HEK293 (cell line): ENCODE measurements at regions not wholly inside any gene's neighbourhood (a gene's known extent, or its start where the extent isn't known, plus 50 kb on each side); places are given as distances from the start of the nearest gene placed in this dataset.
"Not testable (repeated sequence)": the region's sequence is repeated elsewhere in the genome, so short reads cannot be mapped to it uniquely, and the experiment has no call there.

ENCODE experiments used
- CTCF ChIA-PET: fragments of 350-600 bp; formaldehyde crosslinking; extraction: SDS; loops from one replicate; lab custom pipeline; 2021; ENCODE audit warnings: antibody characterized with exemption; lab: Yijun Ruan, JAX
- POLR2A ChIA-PET: fragments of 300-600 bp; formaldehyde crosslinking; extraction: SDS; loops from one replicate; lab custom pipeline; 2020; ENCODE audit warnings: antibody characterized with exemption, inconsistent platforms; lab: Yijun Ruan, JAX
- H3K27ac ChIP-seq: fragments of 200-500 bp; sonication (Bioruptor generic); 2 replicates; pipeline ENCODE4 v1.5.1; 2014; ENCODE audit warnings: low read depth, low read length, control low read depth, inconsistent platforms; ENCODE audit errors: extremely low read depth
- H3K36me3 ChIP-seq, 2 experiments: fragments of 200-500 bp in 1 of 2; sonication (Bioruptor generic) in 1 of 2; 1 replicate in 1 of 2; 2 replicates in 1 of 2; pipeline ENCODE4 v1.5.1; 2014 to 2017; ENCODE audit warnings: inconsistent platforms in 2 of 2, low read length in 2 of 2; ENCODE audit not compliant: control insufficient read depth in 2 of 2, insufficient read depth in 1 of 2
- H3K4me1 ChIP-seq: fragments of 200-500 bp; sonication (Bioruptor generic); 2 replicates; pipeline ENCODE4 v1.5.1; 2014; ENCODE audit warnings: mild to moderate bottlenecking, low read length, inconsistent platforms; ENCODE audit not compliant: control insufficient read depth, insufficient read depth
- H3K4me3 ChIP-seq: 2 replicates; pipeline ENCODE4 v1.5.1; 2011; ENCODE audit warnings: low read depth, mild to moderate bottlenecking, control low read depth, low read length, moderate library complexity
- H3K9me3 ChIP-seq: fragments of 200-500 bp; sonication (Bioruptor generic); 2 replicates; pipeline ENCODE4 v1.5.1; 2014; ENCODE audit warnings: low read depth, low read length, inconsistent platforms; ENCODE audit not compliant: control insufficient read depth, insufficient read depth
- KLF1 ChIP-seq: fragments of 450-650 bp; formaldehyde crosslinking; IDR thresholded peaks from 2 replicates; pipeline ENCODE4 v1.5.1; 2016; ENCODE audit warnings: missing biosample characterization, missing genetic modification characterization
- SP3 ChIP-seq: fragments of 450-650 bp; formaldehyde crosslinking; IDR thresholded peaks from 2 replicates; pipeline ENCODE4 v1.5.1; 2016; ENCODE audit warnings: missing biosample characterization, missing genetic modification characterization
- WT1 ChIP-seq: fragments of 450-650 bp; formaldehyde crosslinking; IDR thresholded peaks from 2 replicates; pipeline ENCODE4 v1.5.1; 2016; ENCODE audit warnings: missing biosample characterization, missing genetic modification characterization
- ZBTB20 ChIP-seq: fragments of 450-650 bp; formaldehyde crosslinking; IDR thresholded peaks from 2 replicates; pipeline ENCODE4 v1.5.1; 2016; ENCODE audit warnings: missing biosample characterization, missing genetic modification characterization
- ZNF23 ChIP-seq: fragments of 450-650 bp; formaldehyde crosslinking; IDR thresholded peaks from 2 replicates; pipeline ENCODE4 v1.5.1; 2016; ENCODE audit warnings: missing biosample characterization, missing genetic modification characterization, borderline replicate concordance
- ZNF266 ChIP-seq: fragments of 450-650 bp; formaldehyde crosslinking; IDR thresholded peaks from 2 replicates; pipeline ENCODE4 v1.5.1; 2016; ENCODE audit warnings: missing biosample characterization, missing genetic modification characterization, low read depth
- ZNF37A ChIP-seq: fragments of 450-650 bp; IDR thresholded peaks from 2 replicates; pipeline ENCODE4 v1.5.1; 2018; ENCODE audit warnings: missing biosample characterization, missing genetic modification characterization
- ZNF416 ChIP-seq: fragments of 450-650 bp; formaldehyde crosslinking; IDR thresholded peaks from 2 replicates; pipeline ENCODE4 v1.5.1; 2016; ENCODE audit warnings: missing biosample characterization, missing genetic modification characterization
- ZNF423 ChIP-seq: fragments of 450-650 bp; formaldehyde crosslinking; IDR thresholded peaks from 2 replicates; pipeline ENCODE4 v1.5.1; 2016; ENCODE audit warnings: missing biosample characterization, missing genetic modification characterization
- ZNF48 ChIP-seq: fragments of 450-650 bp; formaldehyde crosslinking; IDR thresholded peaks from 2 replicates; pipeline ENCODE4 v1.5.1; 2016; ENCODE audit warnings: missing biosample characterization, missing genetic modification characterization
- ZNF521 ChIP-seq: fragments of 450-650 bp; formaldehyde crosslinking; IDR thresholded peaks from 2 replicates; pipeline ENCODE4 v1.5.1; 2017; ENCODE audit warnings: missing biosample characterization, mild to moderate bottlenecking, missing genetic modification characterization
- ZNF530 ChIP-seq: fragments of 450-650 bp; formaldehyde crosslinking; IDR thresholded peaks from 2 replicates; pipeline ENCODE4 v1.5.1; 2016; ENCODE audit warnings: low read depth, missing biosample characterization, missing genetic modification characterization
- ZNF585B ChIP-seq: fragments of 450-650 bp; formaldehyde crosslinking; IDR thresholded peaks from 2 replicates; pipeline ENCODE4 v1.5.1; 2016; ENCODE audit warnings: missing biosample characterization, missing genetic modification characterization
- ZNF654 ChIP-seq: fragments of 450-650 bp; formaldehyde crosslinking; IDR thresholded peaks from 2 replicates; pipeline ENCODE4 v1.5.1; 2016; ENCODE audit warnings: low read depth, missing biosample characterization, missing genetic modification characterization
- ZNF791 ChIP-seq: fragments of 450-650 bp; formaldehyde crosslinking; IDR thresholded peaks from 2 replicates; pipeline ENCODE4 v1.5.1; 2016; ENCODE audit warnings: missing biosample characterization, missing genetic modification characterization
- ZNF843 ChIP-seq: fragments of 450-650 bp; formaldehyde crosslinking; IDR thresholded peaks from 2 replicates; pipeline ENCODE4 v1.5.1; 2016; ENCODE audit warnings: missing biosample characterization, missing genetic modification characterization
- TF ChIP-seq, protein P1 (sequence below): fragments of 450-650 bp; formaldehyde crosslinking; IDR thresholded peaks from 2 replicates; pipeline ENCODE4 v1.5.1; 2016; ENCODE audit warnings: missing biosample characterization, missing genetic modification characterization
- TF ChIP-seq, protein P2 (sequence below): fragments of 450-650 bp; formaldehyde crosslinking; IDR thresholded peaks from 2 replicates; pipeline ENCODE4 v1.5.1; 2017; ENCODE audit warnings: missing biosample characterization, missing genetic modification characterization
- TF ChIP-seq, protein P3 (sequence below): fragments of 450-650 bp; formaldehyde crosslinking; IDR thresholded peaks from 2 replicates; pipeline ENCODE4 v1.5.1; 2016; ENCODE audit warnings: missing biosample characterization, missing genetic modification characterization
- TF ChIP-seq, protein P4 (sequence below): fragments of 450-650 bp; formaldehyde crosslinking; IDR thresholded peaks from 2 replicates; pipeline ENCODE4 v1.5.1; 2016; ENCODE audit warnings: missing biosample characterization, missing genetic modification characterization

DNA sequence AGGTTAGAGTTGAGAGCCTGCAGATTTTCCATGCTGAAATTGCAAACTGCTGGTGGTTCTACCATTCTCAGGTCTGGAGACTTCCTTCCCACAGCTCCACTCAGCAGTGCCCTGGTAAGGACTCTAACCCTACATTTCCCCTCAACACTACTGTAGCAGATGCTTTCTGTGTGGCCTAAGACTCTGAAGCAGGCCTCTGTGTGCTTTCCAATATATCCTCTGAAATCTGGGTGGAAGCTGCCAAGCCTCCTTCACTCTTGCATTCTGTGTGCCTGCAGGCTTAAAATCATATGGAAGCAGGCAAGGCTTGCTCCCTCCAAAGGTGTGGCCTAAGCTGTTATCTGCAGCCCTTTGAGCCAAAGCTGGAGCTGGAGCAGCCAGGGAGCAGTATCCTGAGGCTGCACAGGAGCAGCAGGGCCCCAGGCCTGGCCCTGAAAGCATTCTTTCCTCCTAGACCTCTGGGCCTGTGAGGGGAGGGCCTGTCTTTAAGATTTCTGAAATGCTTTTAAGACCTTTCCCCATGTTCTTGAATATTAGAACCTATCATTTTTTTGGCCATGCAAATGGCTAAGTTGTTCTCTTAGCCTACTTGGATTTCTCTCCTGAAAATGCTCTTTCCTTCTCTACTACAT is 134.1 kb upstream of the TSHZ3 start:
- TF ChIP-seq ZNF791 (tag by site-specific recombination): no peak
- TF ChIP-seq, protein P1, sequence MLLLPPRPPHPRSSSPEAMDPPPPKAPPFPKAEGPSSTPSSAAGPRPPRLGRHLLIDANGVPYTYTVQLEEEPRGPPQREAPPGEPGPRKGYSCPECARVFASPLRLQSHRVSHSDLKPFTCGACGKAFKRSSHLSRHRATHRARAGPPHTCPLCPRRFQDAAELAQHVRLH (tag by site-specific recombination): no peak
- peak; percentile 93 for TF ChIP-seq ZNF585B (tag by site-specific recombination)
- no peak for TF ChIP-seq WT1
- no peak for TF ChIP-seq ZNF843
- H3K4me1 ChIP-seq: peaks cover 5% of the 10 kb centered on the region; the same call in 1 of the 2 replicates
- no peak overlapping the region for H3K4me3 ChIP-seq
- POLR2A ChIA-PET: no interaction called here
- no peak overlapping the region for H3K27ac ChIP-seq
- H3K36me3 ChIP-seq: no peaks in the 10 kb centered on the region; a peak in 1 of 3 replicates
- H3K9me3 ChIP-seq: no peaks in the 10 kb centered on the region; the same call in none of the 2 replicates
- CTCF ChIA-PET: interaction anchor here (0.6 kb wide), 2 partner anchors 535 to 740 kb away, joined by 3 read pairs; no protein-coding TSS in a partner anchor

DNA sequence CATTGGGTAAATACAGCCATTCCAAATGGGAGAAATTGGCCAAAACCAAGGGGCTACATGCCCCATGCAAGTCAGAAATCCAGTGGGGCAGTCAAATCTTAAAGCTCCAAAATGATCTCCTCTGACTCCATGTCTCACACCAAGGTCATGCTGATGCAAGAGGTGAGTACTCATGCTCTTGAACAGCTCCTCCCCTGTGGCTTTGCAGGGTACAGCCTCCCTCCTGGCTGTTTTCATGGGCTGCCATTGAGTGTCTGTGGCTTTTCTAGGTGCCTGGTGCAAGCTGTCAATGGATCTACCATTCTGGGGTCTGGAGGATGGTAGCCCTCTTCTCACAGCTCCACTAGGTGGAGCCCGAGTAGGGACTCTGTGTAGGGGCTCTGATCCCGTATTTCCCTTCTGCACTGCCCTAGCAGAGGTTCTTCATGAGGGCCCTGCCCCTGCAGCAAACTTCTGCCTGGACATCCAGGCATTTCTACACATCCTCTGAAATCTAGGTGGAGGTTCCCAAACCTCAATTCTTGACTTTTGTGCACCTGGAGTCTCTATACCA is 135.7 kb upstream of the TSHZ3 start:
- TF ChIP-seq ZNF654 (tag by site-specific recombination): 0 out of 2 replicates have a peak, but pooled peaks have one; percentile 10
- TF ChIP-seq, all 188 proteins: peak for 1; not testable (repeated sequence) for 187
- POLR2A ChIA-PET, H3K36me3 ChIP-seq, H3K4me3 ChIP-seq, H3K27ac ChIP-seq, H3K4me1 ChIP-seq, H3K9me3 ChIP-seq: not testable (repeated sequence)
- CTCF ChIA-PET: interaction anchor here (0.6 to 1.2 kb wide), 12 partner anchors 11 to 740 kb away, joined by 3 to 4 read pairs (median 4); no protein-coding TSS in a partner anchor

DNA sequence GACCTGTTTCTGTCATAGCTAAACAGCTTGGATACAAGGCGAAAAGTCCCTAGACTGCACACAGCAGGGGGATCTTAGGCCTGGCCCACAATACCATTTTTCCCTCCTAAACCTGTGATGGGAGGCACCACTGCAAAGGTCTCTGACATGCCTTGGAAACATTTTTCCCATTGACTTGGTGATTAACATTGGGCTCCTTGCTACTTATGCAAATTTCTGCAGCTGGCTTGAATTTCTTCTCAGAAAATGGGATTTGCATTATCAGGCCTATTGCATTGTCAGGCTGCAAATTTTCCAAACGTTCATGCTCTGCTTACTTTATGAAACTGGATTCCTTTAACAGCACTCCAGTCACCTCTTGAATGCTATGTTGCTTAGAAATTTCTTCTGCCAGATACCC is 136.2 kb upstream of the TSHZ3 start:
- no peaks in the 10 kb centered on the region; the same call in none of the 2 replicates for H3K9me3 ChIP-seq
- no peaks in the 10 kb centered on the region; a peak in 1 of 3 replicates for H3K36me3 ChIP-seq
- no peak overlapping the region for H3K4me3 ChIP-seq
- peaks cover 5% of the 10 kb centered on the region; the same call in 1 of the 2 replicates for H3K4me1 ChIP-seq
- H3K27ac ChIP-seq: no peak overlapping the region
- TF ChIP-seq KLF1: no peak
- no peak for TF ChIP-seq ZNF423
- TF ChIP-seq SP3: no peak
- TF ChIP-seq ZNF521 (tag by site-specific recombination): no peak
- no peak for TF ChIP-seq ZNF23
- TF ChIP-seq, protein P2, sequence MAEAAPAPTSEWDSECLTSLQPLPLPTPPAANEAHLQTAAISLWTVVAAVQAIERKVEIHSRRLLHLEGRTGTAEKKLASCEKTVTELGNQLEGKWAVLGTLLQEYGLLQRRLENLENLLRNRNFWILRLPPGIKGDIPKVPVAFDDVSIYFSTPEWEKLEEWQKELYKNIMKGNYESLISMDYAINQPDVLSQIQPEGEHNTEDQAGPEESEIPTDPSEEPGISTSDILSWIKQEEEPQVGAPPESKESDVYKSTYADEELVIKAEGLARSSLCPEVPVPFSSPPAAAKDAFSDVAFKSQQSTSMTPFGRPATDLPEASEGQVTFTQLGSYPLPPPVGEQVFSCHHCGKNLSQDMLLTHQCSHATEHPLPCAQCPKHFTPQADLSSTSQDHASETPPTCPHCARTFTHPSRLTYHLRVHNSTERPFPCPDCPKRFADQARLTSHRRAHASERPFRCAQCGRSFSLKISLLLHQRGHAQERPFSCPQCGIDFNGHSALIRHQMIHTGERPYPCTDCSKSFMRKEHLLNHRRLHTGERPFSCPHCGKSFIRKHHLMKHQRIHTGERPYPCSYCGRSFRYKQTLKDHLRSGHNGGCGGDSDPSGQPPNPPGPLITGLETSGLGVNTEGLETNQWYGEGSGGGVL (tag by site-specific recombination): no peak
- TF ChIP-seq ZNF266: no peak
- no peak for TF ChIP-seq ZBTB20 (tag by site-specific recombination)
- no peak for TF ChIP-seq ZNF37A (tag by site-specific recombination)
- TF ChIP-seq ZNF48 (tag by site-specific recombination): no peak
- TF ChIP-seq ZNF416 (tag by site-specific recombination): no peak
- TF ChIP-seq, protein P3, sequence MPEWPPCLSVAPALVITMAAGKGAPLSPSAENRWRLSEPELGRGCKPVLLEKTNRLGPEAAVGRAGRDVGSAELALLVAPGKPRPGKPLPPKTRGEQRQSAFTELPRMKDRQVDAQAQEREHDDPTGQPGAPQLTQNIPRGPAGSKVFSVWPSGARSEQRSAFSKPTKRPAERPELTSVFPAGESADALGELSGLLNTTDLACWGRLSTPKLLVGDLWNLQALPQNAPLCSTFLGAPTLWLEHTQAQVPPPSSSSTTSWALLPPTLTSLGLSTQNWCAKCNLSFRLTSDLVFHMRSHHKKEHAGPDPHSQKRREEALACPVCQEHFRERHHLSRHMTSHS (tag by site-specific recombination): no peak
- TF ChIP-seq ZNF530 (tag by site-specific recombination): no peak
- TF ChIP-seq, protein P4, sequence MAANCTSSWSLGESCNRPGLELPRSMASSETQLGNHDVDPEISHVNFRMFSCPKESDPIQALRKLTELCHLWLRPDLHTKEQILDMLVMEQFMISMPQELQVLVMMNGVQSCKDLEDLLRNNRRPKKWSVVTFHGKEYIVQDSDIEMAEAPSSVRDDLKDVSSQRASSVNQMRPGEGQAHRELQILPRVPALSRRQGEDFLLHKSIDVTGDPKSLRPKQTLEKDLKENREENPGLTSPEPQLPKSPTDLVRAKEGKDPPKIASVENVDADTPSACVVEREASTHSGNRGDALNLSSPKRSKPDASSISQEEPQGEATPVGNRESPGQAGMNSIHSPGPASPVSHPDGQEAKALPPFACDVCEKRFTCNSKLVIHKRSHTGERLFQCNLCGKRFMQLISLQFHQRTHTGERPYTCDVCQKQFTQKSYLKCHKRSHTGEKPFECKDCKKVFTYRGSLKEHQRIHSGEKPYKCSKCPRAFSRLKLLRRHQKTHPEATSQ (tag by site-specific recombination): no peak
- ChIA-PET POLR2A (no interaction called here), CTCF (interaction anchor here (0.6 to 1.0 kb wide), 4 partner anchors 12 to 476 kb away, joined by 3 to 4 read pairs (median 4); no protein-coding TSS in a partner anchor)
